Caco-2 (cell line): ENCODE measurements at regions not wholly inside any gene's neighbourhood (a gene's known extent, or its start where the extent isn't known, plus 50 kb on each side); places are given as distances from the start of the nearest gene placed in this dataset.
"Not testable (repeated sequence)": the region's sequence is repeated elsewhere in the genome, so short reads cannot be mapped to it uniquely, and the experiment has no call there.

Experiments
- BruUV-seq: library from RNA; stranded (reverse); fragments of 400-500 nt; replicated peaks from 2 replicates; lab custom pipeline; 2021; lab: Mats Ljungman, UMichigan
- CTCF ChIA-PET: fragments of 300-600 bp; sonication (Branson Sonifier 250); formaldehyde crosslinking; loops from one replicate; lab custom pipeline; 2022; ENCODE audit warnings: antibody characterized with exemption; lab: Charles Lee
- POLR2A ChIA-PET: fragments of 300-600 bp; sonication (Branson Sonifier 250); formaldehyde crosslinking; loops from one replicate; lab custom pipeline; 2022; ENCODE audit warnings: antibody characterized with exemption; lab: Charles Lee
- DNase-seq, 2 experiments: peaks; one replicate each; pipeline versions ENCODE4 v3.0.0 to v3.0.0-alpha.2; 2020 to 2022
- H3K27me3 ChIP-seq: replicated peaks from 2 replicates; pipeline ENCODE4 v1.6.0; 2011; ENCODE audit warnings: low read length; ENCODE audit not compliant: control insufficient read depth, insufficient read depth
- H3K36me3 ChIP-seq: 2 replicates; pipeline ENCODE4 v1.5.1; 2011; ENCODE audit warnings: low read length; ENCODE audit not compliant: control insufficient read depth, insufficient read depth
- H3K4me1 ChIP-seq: fragments of 250-450 bp; sonication (Bioruptor Pico); 2 replicates; pipeline ENCODE4 v1.5.1; 2020; ENCODE audit warnings: mild to moderate bottlenecking
- H3K4me3 ChIP-seq: 2 replicates; pipeline ENCODE4 v1.5.1; 2011; ENCODE audit warnings: low read depth, mild to moderate bottlenecking, control low read depth, low read length
- H3K9me3 ChIP-seq: fragments of 250-450 bp; sonication (Bioruptor Pico); 2 replicates; pipeline ENCODE4 v1.5.1; 2020; ENCODE audit warnings: mild to moderate bottlenecking, moderate library complexity
- H3K27ac Mint-ChIP-seq: one replicate; pipeline ENCODE4 v1.8.0; 2022; ENCODE audit warnings: mixed read lengths; ENCODE audit not compliant: unreplicated experiment
- H3K27me3 Mint-ChIP-seq: one replicate; pipeline ENCODE4 v1.8.0; 2022; ENCODE audit warnings: mixed read lengths; ENCODE audit not compliant: insufficient read depth, unreplicated experiment
- H3K36me3 Mint-ChIP-seq: one replicate; pipeline ENCODE4 v1.8.0; 2022; ENCODE audit warnings: mild to moderate bottlenecking, mixed read lengths; ENCODE audit not compliant: insufficient read depth, unreplicated experiment
- H3K4me1 Mint-ChIP-seq: one replicate; pipeline ENCODE4 v1.8.0; 2022; ENCODE audit warnings: low read depth, mixed read lengths; ENCODE audit not compliant: unreplicated experiment
- H3K4me3 Mint-ChIP-seq: one replicate; pipeline ENCODE4 v1.8.0; 2022; ENCODE audit warnings: mild to moderate bottlenecking, moderate library complexity, mixed read lengths; ENCODE audit not compliant: unreplicated experiment
- H3K9me3 Mint-ChIP-seq: one replicate; pipeline ENCODE4 v1.8.0; 2022; ENCODE audit warnings: mixed read lengths; ENCODE audit not compliant: unreplicated experiment
- CTCF ChIP-seq, 2 experiments: fragments of 200-600 bp in 1 of 2; IDR thresholded peaks; 1 replicate in 1 of 2; 2 replicates in 1 of 2; pipeline versions ENCODE4 v1.5.1 to v1.8.0; 2011 to 2022; ENCODE audit warnings: antibody characterized with exemption in 1 of 2, control low read depth in 1 of 2, inconsistent platforms in 1 of 2, low read depth in 1 of 2, low read length in 1 of 2, mild to moderate bottlenecking in 1 of 2, moderate library complexity in 1 of 2; ENCODE audit not compliant: insufficient read depth in 1 of 2, severe bottlenecking in 1 of 2, unreplicated experiment in 1 of 2
- intact Hi-C: fragments of 100-400 bp; cut with micrococcal nuclease; formaldehyde crosslinking; loops from one replicate; pipeline ENCODE4 v1.10.0; 2022; ENCODE audit not compliant: unreplicated experiment

GRCh38 chr20:30815577-30816181 is 441.8 kb upstream of the DEFB115 start:
- Mint-ChIP-seq H3K27ac (no peak overlapping the region), H3K27me3 (no peaks in the 10 kb centered on the region), H3K4me1 (no peaks in the 10 kb centered on the region), H3K9me3 (peaks cover 13% of the 10 kb centered on the region), H3K36me3 (peaks cover 4% of the 10 kb centered on the region), H3K4me3 (no peak overlapping the region)
- CTCF ChIA-PET, result no interaction called here
- Histone ChIP-seq H3K27me3 (no peaks in the 10 kb centered on the region), H3K4me1 (no peaks in the 10 kb centered on the region), H3K4me3 (no peak overlapping the region), H3K9me3 (peaks cover 5% of the 10 kb centered on the region), H3K36me3 (no peaks in the 10 kb centered on the region)
- no peak for TF ChIP-seq CTCF (IDR thresholded peaks at IDR 0.05; ENCODE audit: insufficient read depth in 1 of 2, low read depth in 1 of 2, low read length in 1 of 2, severe bottlenecking in 1 of 2, unreplicated experiment in 1 of 2)
- no peak for DNase-seq
- POLR2A ChIA-PET, result no interaction called here
- intact Hi-C loops, result no loop called here
- BruUV-seq, result no TSS peak

GRCh38 chr20:30816182-30816645 is 441.2 kb upstream of the DEFB115 start:
- CTCF ChIA-PET, result no interaction called here
- Mint-ChIP-seq H3K27me3 (no peaks in the 10 kb centered on the region), H3K4me3 (no peak overlapping the region), H3K9me3 (peaks cover 13% of the 10 kb centered on the region), H3K4me1 (no peaks in the 10 kb centered on the region), H3K27ac (no peak overlapping the region), H3K36me3 (peaks cover 4% of the 10 kb centered on the region)
- Histone ChIP-seq H3K36me3 (no peaks in the 10 kb centered on the region), H3K27me3 (no peaks in the 10 kb centered on the region), H3K4me1 (no peaks in the 10 kb centered on the region), H3K4me3 (no peak overlapping the region), H3K9me3 (peaks cover 5% of the 10 kb centered on the region)
- TF ChIP-seq CTCF (IDR thresholded peaks at IDR 0.05; ENCODE audit: insufficient read depth in 1 of 2, low read depth in 1 of 2, low read length in 1 of 2, severe bottlenecking in 1 of 2, unreplicated experiment in 1 of 2), result no peak
- no TSS peak for BruUV-seq
- POLR2A ChIA-PET, result no interaction called here
- intact Hi-C loops, result no loop called here
- no peak for DNase-seq

- H3K36me3 Mint-ChIP-seq, H3K9me3 ChIP-seq, H3K36me3 ChIP-seq, DNase-seq, H3K4me3 ChIP-seq, H3K4me3 Mint-ChIP-seq, CTCF ChIA-PET, H3K27me3 ChIP-seq, POLR2A ChIA-PET, H3K27ac Mint-ChIP-seq, H3K27me3 Mint-ChIP-seq, BruUV-seq, intact Hi-C loops, H3K9me3 Mint-ChIP-seq, H3K4me1 Mint-ChIP-seq: not testable (repeated sequence)
- H3K4me1 ChIP-seq, result peaks cover 11% of the 10 kb centered on the region
These were observed 435.8 kb upstream of the DEFB115 start for GRCh38 chr20:30821615-30822014.

GRCh38 chr20:30824666-30825065 is 432.8 kb upstream of the DEFB115 start:
- CTCF ChIA-PET, H3K9me3 ChIP-seq, POLR2A ChIA-PET, BruUV-seq, H3K4me1 Mint-ChIP-seq, intact Hi-C loops, H3K27me3 ChIP-seq, DNase-seq, H3K27me3 Mint-ChIP-seq, H3K4me3 Mint-ChIP-seq, H3K4me3 ChIP-seq, H3K36me3 Mint-ChIP-seq, H3K9me3 Mint-ChIP-seq, H3K36me3 ChIP-seq, H3K27ac Mint-ChIP-seq: not testable (repeated sequence)
- peaks cover 11% of the 10 kb centered on the region for H3K4me1 ChIP-seq

GRCh38 chr20:30845923-30846322 is 411.5 kb upstream of the DEFB115 start:
- BruUV-seq, H3K27me3 Mint-ChIP-seq, CTCF ChIA-PET, H3K27ac Mint-ChIP-seq, H3K9me3 Mint-ChIP-seq, POLR2A ChIA-PET, H3K4me1 ChIP-seq, H3K36me3 ChIP-seq, DNase-seq, H3K4me3 Mint-ChIP-seq, H3K4me1 Mint-ChIP-seq, H3K36me3 Mint-ChIP-seq, H3K27me3 ChIP-seq, H3K9me3 ChIP-seq, H3K4me3 ChIP-seq, intact Hi-C loops: not testable (repeated sequence)

GRCh38 chr20:30868271-30868670 is 389.2 kb upstream of the DEFB115 start:
- peaks cover 47% of the 10 kb centered on the region for H3K9me3 Mint-ChIP-seq
- H3K36me3 ChIP-seq, H3K27me3 ChIP-seq, CTCF ChIA-PET, H3K9me3 ChIP-seq, intact Hi-C loops, H3K27me3 Mint-ChIP-seq, BruUV-seq, H3K36me3 Mint-ChIP-seq, H3K4me1 ChIP-seq, DNase-seq, H3K4me3 ChIP-seq, H3K4me1 Mint-ChIP-seq, H3K27ac Mint-ChIP-seq, POLR2A ChIA-PET, H3K4me3 Mint-ChIP-seq: not testable (repeated sequence)
